ENCODE measurements at regions not wholly inside any gene's neighbourhood (a gene's known extent, or its start where the extent isn't known, plus 50 kb on each side); places are given as distances from the start of the nearest gene placed in this dataset.
"Not testable (repeated sequence)": the region's sequence is repeated elsewhere in the genome, so short reads cannot be mapped to it uniquely, and the experiment has no call there.

DNA sequence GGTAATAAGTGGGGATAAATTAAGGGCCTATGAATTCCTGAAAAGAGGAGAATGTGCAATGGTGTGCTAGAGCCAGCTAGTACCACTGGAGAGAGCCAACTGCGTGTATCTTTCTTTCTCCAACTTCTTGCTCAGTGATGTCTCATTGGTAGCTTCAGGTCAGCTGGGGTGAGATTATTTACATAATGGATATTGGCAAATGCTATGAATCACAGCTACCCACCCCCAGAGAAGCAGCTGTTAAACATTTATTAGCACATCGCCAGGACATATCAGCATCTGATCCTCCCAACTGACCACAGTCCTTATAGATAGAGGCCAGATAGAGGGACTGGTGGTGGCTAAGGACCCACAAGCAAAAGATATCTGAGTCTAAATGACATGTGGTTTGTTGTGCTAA, 421.3 kb downstream of the ACTL7B start:
- TF ChIP-seq GATA1 (IDR thresholded peaks at IDR 0.05; ENCODE audit: low read depth, low read length) (no peak), POLR2A (IDR thresholded peaks at IDR 0.05; ENCODE audit: low read length) (no peak)
- no peak for DNase-seq

DNA sequence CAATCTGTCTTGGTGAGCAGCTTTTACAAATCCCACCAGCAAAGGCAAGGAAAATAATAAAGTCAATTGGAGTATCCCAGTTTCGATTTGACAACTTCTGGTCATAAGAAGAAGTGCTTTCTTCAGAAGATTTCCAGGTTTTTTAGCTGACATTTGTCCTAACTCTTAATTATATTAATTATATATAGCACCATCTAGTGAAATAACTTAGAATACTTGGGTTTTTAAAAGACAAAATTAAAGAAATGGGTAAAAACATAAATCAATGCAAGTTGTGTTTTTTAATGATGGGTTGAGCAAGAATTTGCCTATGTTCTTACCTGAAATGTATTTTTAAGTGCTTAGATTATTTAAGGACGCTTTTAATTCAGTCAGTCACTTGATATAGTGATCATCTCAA, 421.8 kb downstream of the ACTL7B start:
- no peak for DNase-seq
- TF ChIP-seq POLR2A (IDR thresholded peaks at IDR 0.05; ENCODE audit: low read length) (no peak), GATA1 (IDR thresholded peaks at IDR 0.05; ENCODE audit: low read depth, low read length) (no peak)

DNA sequence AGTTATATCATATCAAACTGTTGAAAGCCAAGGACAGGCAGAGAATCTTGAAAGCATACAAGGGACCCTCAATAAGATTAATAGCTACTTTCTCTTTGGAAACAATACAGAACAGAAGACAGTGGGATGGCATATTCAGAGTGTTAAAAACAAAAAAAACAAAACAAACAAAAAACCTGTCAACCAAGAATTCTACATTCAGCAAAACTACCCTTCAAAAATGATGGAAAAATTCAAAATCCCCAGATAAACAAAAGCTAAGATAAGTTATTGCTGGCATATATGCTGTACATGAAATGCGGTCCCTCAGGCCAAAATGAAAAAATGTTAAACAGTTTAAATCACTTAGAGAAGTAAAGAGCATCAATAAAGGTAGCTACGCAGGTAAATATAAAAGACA, 425.1 kb downstream of the ACTL7B start:
- DNase-seq: no peak
- TF ChIP-seq GATA1 (IDR thresholded peaks at IDR 0.05; ENCODE audit: low read depth, low read length) (no peak), POLR2A (IDR thresholded peaks at IDR 0.05; ENCODE audit: low read length) (no peak)

DNA sequence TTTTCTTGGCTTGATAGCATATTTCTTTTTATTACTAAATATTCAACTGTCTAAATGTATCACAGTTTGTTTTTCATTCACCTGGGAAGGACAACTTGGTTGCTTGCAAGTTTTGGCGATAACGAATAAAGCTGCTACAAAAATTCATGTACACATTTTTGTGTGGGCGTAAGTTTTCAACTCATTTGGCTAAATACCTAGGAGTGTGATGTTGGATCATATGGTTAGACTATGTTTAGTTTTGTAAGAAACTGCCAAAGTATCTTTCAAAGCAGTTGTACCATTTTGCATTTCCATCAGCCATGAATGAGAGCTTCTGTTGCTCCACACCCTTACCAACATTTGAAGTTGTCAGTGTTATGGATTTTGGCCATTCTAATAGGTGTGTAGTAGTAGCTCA, 428.0 kb downstream of the ACTL7B start:
- DNase-seq: no peak
- TF ChIP-seq POLR2A (IDR thresholded peaks at IDR 0.05; ENCODE audit: low read length) (no peak), GATA1 (IDR thresholded peaks at IDR 0.05; ENCODE audit: low read depth, low read length) (no peak)

DNA sequence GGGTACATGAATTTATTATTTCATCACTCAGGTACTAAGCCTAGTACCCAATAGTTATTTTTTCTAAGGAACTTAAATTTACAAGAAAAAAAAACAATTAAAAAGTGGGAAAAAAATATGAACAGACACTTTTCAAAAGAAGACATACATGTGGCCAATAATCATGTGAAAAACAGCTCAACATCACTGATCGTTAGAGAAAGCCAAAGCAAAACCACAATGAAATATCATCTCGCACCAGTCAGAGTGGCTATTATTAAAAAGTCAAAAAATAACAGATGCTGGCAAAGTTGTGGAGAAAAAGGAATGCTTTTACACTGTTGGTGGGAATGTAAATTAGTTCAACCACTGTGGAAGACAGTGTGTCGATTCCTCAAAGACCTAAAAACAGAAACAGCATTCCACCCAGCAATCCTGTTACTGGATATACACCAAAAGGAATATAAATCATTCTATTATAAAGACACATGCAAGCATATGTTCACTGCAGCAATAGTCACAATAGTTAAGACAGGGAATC, 429.3 kb downstream of the ACTL7B start:
- DNase-seq: not testable (repeated sequence)

DNA sequence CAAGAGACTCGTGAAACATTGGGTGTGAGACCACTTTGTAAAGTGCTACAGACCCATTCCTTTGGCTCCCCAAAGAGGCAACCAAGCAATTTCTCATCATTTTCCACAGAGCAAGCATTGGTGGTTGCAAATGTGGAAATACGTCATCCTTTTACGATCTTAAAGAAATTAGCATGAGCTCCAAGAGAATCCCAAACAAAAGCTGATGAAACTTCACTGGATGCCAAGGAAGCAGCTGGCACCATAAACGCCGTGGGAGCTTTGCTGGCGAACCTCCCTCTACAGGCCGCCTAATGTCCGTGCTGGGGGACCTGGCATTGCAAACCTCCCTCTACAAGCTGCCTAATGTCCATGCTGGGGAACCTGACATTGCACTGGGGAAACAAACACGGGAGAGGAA, 432.4 kb downstream of the ACTL7B start:
- no peak for DNase-seq

DNA sequence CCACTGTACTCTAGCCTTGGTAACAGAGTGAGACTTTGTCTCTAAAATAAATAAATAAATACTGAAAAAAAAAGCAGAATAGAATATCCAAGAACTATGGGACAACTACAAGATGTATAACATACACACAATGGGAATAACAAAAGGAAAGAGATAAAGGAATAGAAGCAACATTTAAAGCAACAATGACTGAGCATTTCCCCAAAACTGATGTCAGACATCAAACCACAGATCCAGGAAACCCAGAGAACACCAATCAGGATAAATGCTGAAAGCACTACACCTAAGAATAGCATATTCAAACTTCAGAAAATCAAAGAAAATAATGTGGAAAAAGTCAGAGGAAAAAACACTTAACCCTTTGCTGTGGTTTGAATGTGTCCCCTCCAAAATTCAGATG, 436.4 kb downstream of the ACTL7B start:
- no peak for TF ChIP-seq POLR2A (IDR thresholded peaks at IDR 0.05; ENCODE audit: low read length)
- TF ChIP-seq GATA1 (IDR thresholded peaks at IDR 0.05; ENCODE audit: low read depth, low read length): no peak
- DNase-seq: no peak

More for the DNA sequence above, 432.4 kb downstream of the ACTL7B start:
- TF ChIP-seq POLR2A (IDR thresholded peaks at IDR 0.05; ENCODE audit: low read length): no peak
- TF ChIP-seq GATA1 (IDR thresholded peaks at IDR 0.05; ENCODE audit: low read depth, low read length): no peak

DNA sequence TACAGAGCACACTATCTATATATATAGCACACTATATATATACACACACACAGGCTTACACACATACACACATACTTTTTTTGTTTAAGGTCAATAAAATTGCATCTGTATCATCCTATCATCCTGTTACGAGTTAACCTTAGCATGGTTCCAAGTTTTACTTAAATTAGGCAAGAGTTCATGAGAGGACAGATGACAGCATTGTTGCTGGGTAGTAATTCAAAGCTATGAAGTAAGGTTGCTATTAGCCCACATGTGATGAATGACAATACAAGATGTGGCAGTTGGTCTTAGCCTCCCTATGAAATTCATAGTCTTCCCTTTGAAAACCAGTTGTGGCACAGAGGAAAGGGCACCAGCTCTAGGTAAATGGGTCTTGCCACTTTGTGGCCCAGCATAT, 438.1 kb downstream of the ACTL7B start:
- TF ChIP-seq GATA1 (IDR thresholded peaks at IDR 0.05; ENCODE audit: low read depth, low read length) (no peak), POLR2A (IDR thresholded peaks at IDR 0.05; ENCODE audit: low read length) (no peak)
- no peak for DNase-seq

DNA sequence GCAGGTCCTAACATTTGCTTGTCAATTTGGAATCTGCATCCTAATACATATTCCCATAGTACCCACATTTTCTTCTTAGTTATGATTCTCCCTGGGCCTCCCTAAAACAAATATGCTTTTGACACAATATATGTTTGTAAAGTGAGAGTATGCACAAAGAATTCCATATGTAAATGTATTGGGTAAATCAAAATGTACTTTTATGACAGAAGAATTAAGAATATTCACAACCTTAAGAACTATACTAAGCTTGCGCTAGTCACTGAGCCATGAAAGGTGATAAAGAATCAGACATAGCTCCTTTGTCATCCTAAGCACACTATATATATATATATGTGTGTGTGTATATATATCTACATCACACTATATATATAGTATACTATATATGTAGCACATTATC, 438.5 kb downstream of the ACTL7B start:
- TF ChIP-seq POLR2A (IDR thresholded peaks at IDR 0.05; ENCODE audit: low read length): no peak
- no peak for TF ChIP-seq GATA1 (IDR thresholded peaks at IDR 0.05; ENCODE audit: low read depth, low read length)
- no peak for DNase-seq

DNA sequence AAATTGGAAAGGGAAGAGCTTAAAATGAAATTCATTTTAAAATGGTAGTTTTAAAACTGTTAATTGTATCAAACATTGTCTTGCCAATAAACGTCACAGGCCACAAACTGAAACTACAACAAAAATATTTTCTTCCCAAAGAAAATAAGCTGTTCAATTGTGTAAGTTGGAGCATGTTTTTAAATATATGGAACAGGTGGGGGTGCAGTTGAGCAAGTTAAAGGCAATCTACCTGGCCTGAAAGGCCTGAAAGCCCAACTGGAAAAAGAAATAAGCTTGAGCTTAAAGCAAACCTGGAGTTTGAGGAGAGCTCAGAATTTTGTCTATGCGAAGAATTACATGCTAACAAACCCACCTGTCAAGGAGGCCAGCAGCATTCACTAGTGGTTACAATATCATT, 439.5 kb downstream of the ACTL7B start:
- TF ChIP-seq GATA1 (IDR thresholded peaks at IDR 0.05; ENCODE audit: low read depth, low read length): no peak
- TF ChIP-seq POLR2A (IDR thresholded peaks at IDR 0.05; ENCODE audit: low read length): no peak
- no peak for DNase-seq

DNA sequence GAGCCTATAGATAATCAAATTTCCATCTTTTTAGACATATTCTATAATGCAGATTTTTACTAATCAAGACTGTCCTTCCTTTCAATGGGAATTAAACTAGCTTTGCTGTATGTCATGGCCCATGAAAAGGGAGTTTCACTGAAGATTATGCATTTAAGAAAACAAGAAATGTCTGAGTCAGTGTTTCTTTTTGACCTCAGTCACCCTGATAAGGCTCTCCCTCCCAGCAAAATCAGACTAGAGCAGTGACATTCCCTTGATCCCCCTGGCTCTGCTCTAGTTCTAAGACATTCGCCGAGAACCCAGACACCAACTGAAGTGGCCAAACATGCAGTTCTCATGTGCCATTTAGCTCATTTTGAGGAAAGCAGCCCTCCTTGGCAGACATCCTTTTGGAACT, 442.0 kb downstream of the ACTL7B start:
- TF ChIP-seq GATA1 (IDR thresholded peaks at IDR 0.05; ENCODE audit: low read depth, low read length) (no peak), POLR2A (IDR thresholded peaks at IDR 0.05; ENCODE audit: low read length) (no peak)
- DNase-seq: no peak

DNA sequence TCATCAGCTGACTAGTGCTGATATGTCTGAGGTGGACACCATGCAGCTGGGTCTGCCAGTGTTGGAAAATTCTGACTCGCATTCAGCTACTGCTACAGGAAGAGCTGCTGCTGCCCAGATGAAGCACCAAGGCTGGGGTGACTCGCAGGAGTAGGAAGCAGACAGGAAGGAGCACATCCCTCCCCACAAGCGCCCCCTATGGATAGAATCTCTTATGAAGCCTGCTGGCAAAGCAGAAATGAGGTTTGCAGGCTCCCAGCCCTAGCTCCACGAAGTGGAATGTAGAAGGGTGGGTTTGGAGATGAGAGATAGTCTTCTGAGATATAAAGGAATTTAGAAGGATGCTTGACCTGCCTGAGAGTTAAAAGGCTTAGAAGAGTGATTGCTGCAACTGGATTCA, 443.0 kb downstream of the ACTL7B start:
- DNase-seq: peak; percentile 1 to 31
- TF ChIP-seq POLR2A (IDR thresholded peaks at IDR 0.05; ENCODE audit: low read length) (no peak), GATA1 (IDR thresholded peaks at IDR 0.05; ENCODE audit: low read depth, low read length) (no peak)

DNA sequence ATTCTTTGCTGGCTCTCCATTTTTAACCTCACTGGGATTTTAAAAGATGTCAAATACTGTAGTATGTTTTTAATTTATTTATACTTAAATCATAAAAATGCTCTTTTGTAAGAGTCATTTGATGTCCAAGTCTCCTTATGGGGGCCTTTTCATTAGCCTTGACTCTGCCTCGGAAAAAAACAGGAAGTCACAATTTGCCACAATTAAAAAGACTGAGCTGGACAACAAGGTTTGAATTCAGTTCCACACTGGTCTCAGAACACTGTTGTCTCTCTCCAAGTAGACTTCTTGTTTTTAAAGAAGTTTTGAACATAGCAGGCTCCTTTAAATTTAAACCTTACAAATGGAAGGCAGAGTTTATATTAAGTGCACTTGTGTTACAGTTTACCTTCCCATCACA, 444.2 kb downstream of the ACTL7B start:
- TF ChIP-seq POLR2A (IDR thresholded peaks at IDR 0.05; ENCODE audit: low read length): no peak
- TF ChIP-seq GATA1 (IDR thresholded peaks at IDR 0.05; ENCODE audit: low read depth, low read length): no peak
- no peak for DNase-seq

DNA sequence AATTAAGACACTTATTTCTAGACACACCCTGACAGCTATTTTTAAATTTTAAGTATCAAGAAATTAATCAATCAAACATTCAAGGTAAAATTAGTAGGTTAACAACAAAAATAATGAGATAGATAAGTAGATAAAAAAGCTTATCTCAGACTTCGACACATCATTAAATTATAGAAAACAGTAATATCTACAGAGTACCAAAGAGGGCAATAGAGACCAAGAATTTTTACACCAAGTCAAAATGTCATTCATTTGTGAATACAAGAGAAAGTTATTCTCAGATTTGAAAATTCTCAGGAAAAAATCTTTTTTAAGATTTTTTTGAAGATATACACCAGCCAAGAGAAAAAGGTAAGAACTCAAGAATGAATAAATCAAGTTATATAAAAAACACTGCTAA, 445.6 kb downstream of the ACTL7B start:
- no peak for DNase-seq
- TF ChIP-seq GATA1 (IDR thresholded peaks at IDR 0.05; ENCODE audit: low read depth, low read length) (no peak), POLR2A (IDR thresholded peaks at IDR 0.05; ENCODE audit: low read length) (no peak)

DNA sequence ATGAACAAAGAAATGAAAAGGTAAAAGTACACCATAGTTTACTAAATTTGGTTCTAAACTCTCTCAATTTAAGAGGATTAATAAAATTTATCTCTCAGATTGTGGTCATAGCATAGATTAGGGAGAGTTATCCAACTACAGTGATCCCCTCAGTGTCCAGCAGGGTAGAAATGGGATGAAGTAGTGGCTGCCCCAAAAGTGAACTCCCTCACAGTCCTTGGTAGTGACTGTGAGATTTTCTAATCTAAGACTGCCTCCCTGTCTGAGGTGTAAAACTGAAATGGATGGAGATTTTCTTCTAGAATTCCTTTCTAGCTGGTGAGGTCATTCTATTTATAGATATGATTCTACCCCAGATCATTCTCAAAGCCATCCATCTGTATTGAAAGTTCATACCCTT, 455.5 kb downstream of the ACTL7B start:
- TF ChIP-seq GATA1 (IDR thresholded peaks at IDR 0.05; ENCODE audit: low read depth, low read length) (no peak), POLR2A (IDR thresholded peaks at IDR 0.05; ENCODE audit: low read length) (no peak)
- DNase-seq: no peak

DNA sequence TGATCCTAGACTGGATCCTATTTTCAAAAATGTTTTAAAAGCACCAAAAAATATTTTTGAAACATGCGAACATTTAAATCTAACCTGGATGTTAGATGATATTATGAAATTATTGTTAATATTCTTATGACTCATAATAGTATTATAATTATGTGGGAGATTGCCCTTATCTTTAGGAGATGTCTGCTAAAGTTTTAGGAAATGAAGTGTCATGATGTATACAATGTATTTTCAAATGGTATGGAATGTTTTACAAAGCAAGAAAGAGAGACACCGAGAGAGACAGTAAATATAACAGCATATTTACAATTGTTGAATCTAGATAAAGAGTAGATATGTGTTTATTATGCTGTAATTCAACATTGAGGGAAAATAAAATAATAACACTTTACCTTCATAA, 455.9 kb downstream of the ACTL7B start:
- DNase-seq: no peak
- TF ChIP-seq GATA1 (IDR thresholded peaks at IDR 0.05; ENCODE audit: low read depth, low read length): no peak
- no peak for TF ChIP-seq POLR2A (IDR thresholded peaks at IDR 0.05; ENCODE audit: low read length)

Measured in erythroblast (primary cell).